ENCODE measurements at regions not wholly inside any gene's neighbourhood (a gene's known extent, or its start where the extent isn't known, plus 50 kb on each side); places are given as distances from the start of the nearest gene placed in this dataset.
A peak's percentile ranks its signal among the peaks of the same experiment; 100 is the strongest.

DNA sequence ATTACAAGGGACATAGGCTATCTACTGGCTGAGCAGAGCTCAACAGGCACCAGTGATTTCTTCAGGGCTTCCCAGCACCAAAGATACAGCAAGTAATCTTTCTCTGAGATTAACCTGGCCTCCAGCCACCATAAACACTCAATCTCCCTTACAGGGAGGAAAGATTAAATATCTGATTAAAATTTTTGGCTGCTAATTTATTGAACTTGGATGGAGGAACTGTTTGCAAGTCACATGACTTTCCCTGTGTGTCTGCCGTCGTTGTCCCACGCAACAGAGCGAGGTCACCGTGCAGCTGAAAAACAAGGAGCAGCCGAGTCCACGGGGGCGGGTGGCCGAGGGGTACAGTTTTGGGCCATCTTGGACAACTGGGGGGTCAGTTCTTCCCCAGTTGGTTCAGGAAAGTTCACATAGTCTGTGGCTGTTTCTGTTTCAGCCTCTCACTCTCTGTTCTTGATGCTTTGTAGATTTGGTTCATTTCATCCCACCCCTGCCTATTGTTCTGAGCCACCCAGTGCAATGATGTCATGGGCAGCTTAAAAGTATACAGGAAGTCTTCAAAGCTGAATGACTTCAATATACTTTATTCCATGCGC is 186.8 kb upstream of the CTAGE1 start:
- WGBS (ENCODE audit: extremely low coverage, insufficient coverage, low lambda C conversion rate), result no CpG with 5 or more reads among the region's 10 CpGs
- H3K36me3 ChIP-seq (ENCODE audit: control insufficient read depth, insufficient read depth, low read length), result no peaks in the 10 kb centered on the region
- H3K23ac ChIP-seq (ENCODE audit: low read length), result no peak overlapping the region
- H3K9ac ChIP-seq (ENCODE audit: low read length), result no peak overlapping the region
- no peaks in the 10 kb centered on the region for H3K79me1 ChIP-seq (ENCODE audit: low read length)
- H3K56ac ChIP-seq (ENCODE audit: low read length), result no peak overlapping the region
- H2AK5ac ChIP-seq (ENCODE audit: low read length), result no peak overlapping the region
- H4K5ac ChIP-seq (ENCODE audit: low read length), result no peak overlapping the region
- H3K79me2 ChIP-seq (ENCODE audit: control insufficient read depth, insufficient read depth, low read length), result no peaks in the 10 kb centered on the region
- no peak overlapping the region for H3K4ac ChIP-seq (ENCODE audit: low read depth, low read length)
- no peak overlapping the region for H2BK15ac ChIP-seq (replicated peaks; ENCODE audit: low read depth)
- DNase-seq, result no peak
- no peak overlapping the region for H4K8ac ChIP-seq (ENCODE audit: low read depth, low read length)
- no peaks in the 10 kb centered on the region for H3K27me3 ChIP-seq (ENCODE audit: insufficient read depth, low read length, poor library complexity)
- H3K18ac ChIP-seq (ENCODE audit: low read length), result no peak overlapping the region
- no peak overlapping the region for H2BK120ac ChIP-seq (ENCODE audit: low read depth, low read length)
- H2BK5ac ChIP-seq (ENCODE audit: low read length), result no peak overlapping the region
- no peak overlapping the region for H3K4me2 ChIP-seq (ENCODE audit: low read length)
- no peak overlapping the region for H3K4me3 ChIP-seq (ENCODE audit: low read length)
- no peaks in the 10 kb centered on the region for H3K4me1 ChIP-seq (ENCODE audit: control insufficient read depth, low read depth, low read length)
- H3K27ac ChIP-seq (ENCODE audit: low read depth, low read length), result no peak overlapping the region

DNA sequence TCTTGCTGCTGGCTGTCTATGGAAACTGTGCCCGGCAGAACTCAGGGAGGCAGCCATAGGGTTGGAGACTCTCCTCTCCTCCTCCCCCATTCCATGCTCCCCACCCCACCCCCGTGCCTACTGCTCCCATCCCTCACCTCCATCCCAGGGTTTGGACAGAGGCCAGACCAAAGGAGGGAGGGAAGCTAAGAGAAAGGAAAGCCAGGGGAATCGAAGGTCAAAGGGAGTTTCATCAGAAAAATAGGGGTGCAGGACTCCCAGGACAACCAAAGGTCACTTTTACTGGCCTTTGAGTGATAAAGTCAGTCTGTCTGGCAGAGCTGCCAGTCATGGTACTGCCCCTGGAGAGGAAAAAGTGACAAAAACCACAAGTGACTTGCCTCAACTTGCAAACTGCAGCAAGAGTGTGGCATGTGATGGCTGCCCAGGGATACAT is 187.3 kb upstream of the CTAGE1 start:
- no peak overlapping the region for H2AK5ac ChIP-seq (ENCODE audit: low read length)
- no peak overlapping the region for H3K56ac ChIP-seq (ENCODE audit: low read length)
- no peaks in the 10 kb centered on the region for H3K36me3 ChIP-seq (ENCODE audit: control insufficient read depth, insufficient read depth, low read length)
- H3K4me1 ChIP-seq (ENCODE audit: control insufficient read depth, low read depth, low read length), result no peaks in the 10 kb centered on the region
- no peak for DNase-seq
- H3K23ac ChIP-seq (ENCODE audit: low read length), result no peak overlapping the region
- H3K9ac ChIP-seq (ENCODE audit: low read length), result no peak overlapping the region
- H4K5ac ChIP-seq (ENCODE audit: low read length), result no peak overlapping the region
- H3K18ac ChIP-seq (ENCODE audit: low read length), result no peak overlapping the region
- no peak overlapping the region for H3K4me2 ChIP-seq (ENCODE audit: low read length)
- no peaks in the 10 kb centered on the region for H3K79me2 ChIP-seq (ENCODE audit: control insufficient read depth, insufficient read depth, low read length)
- no peak overlapping the region for H2BK5ac ChIP-seq (ENCODE audit: low read length)
- no peak overlapping the region for H3K27ac ChIP-seq (ENCODE audit: low read depth, low read length)
- H4K8ac ChIP-seq (ENCODE audit: low read depth, low read length), result no peak overlapping the region
- WGBS (ENCODE audit: extremely low coverage, insufficient coverage, low lambda C conversion rate), result no CpG with 5 or more reads among the region's 3 CpGs
- H2BK120ac ChIP-seq (ENCODE audit: low read depth, low read length), result no peak overlapping the region
- H3K4me3 ChIP-seq (ENCODE audit: low read length), result no peak overlapping the region
- no peak overlapping the region for H3K4ac ChIP-seq (ENCODE audit: low read depth, low read length)
- H3K27me3 ChIP-seq (ENCODE audit: insufficient read depth, low read length, poor library complexity), result no peaks in the 10 kb centered on the region
- H3K79me1 ChIP-seq (ENCODE audit: low read length), result no peaks in the 10 kb centered on the region
- no peak overlapping the region for H2BK15ac ChIP-seq (replicated peaks; ENCODE audit: low read depth)

DNA sequence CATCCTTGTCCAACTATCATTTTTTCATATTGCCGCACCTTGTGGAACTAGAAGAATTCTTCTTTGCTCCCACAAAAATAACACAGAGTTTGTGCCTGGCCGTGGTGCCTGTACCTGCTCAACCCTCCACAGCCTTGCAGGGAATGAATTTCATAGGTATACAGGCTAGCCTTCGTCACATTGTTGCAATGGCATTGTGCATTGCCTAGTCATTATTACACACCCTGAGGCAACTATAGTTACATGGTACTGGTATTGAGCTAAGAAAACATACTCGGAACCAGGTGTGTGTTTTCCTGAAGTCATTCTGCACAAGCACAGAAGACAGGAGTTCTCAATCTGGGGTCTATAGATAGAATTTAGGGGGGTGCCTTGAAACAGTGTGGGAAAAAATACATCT is 188.0 kb upstream of the CTAGE1 start:
- no peak for DNase-seq
- H4K8ac ChIP-seq (ENCODE audit: low read depth, low read length), result no peak overlapping the region
- no peak overlapping the region for H2BK120ac ChIP-seq (ENCODE audit: low read depth, low read length)

DNA sequence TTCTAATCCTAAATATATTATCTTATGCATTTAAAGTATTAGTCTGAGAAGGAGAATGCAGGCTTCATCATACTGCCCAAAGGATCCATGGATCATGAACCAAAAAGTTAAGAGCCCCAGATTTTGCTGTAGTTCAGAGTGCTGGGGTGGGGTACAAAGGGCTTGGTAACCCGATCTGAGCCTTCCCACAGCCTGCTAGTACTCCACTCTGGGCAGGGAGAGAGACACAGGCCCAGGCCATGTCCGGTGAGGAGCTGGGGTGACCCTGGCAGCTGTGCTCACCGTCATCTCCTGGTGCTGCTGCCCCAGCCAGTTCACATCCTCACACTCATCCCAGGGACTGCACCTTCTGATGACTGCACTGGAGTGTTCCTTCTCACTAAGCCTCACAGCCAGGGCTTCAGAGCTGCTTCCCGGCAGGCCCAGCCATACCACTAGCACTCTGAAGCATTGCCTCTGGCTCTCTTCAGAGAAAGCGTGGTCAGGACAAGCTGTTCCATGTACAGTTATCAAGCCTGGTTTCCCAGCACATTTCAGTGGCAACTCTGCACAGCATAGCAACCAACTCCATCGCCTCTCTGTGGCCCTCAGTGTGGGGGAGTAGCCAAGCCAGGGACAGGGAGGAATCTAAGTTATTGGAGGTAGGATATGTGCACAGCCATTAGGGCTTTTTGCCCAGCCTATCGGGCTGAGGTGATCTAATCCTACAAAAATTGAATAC is 189.0 kb upstream of the CTAGE1 start:
- Histone ChIP-seq H3K23ac (ENCODE audit: low read length) (no peak overlapping the region), H2BK15ac (replicated peaks; ENCODE audit: low read depth) (no peak overlapping the region), H3K9ac (ENCODE audit: low read length) (no peak overlapping the region), H3K4me2 (ENCODE audit: low read length) (no peak overlapping the region), H2BK120ac (ENCODE audit: low read depth, low read length) (no peak overlapping the region), H3K79me1 (ENCODE audit: low read length) (no peaks in the 10 kb centered on the region), H3K56ac (ENCODE audit: low read length) (no peak overlapping the region), H4K8ac (ENCODE audit: low read depth, low read length) (no peak overlapping the region), H3K27ac (ENCODE audit: low read depth, low read length) (no peak overlapping the region), H4K5ac (ENCODE audit: low read length) (no peak overlapping the region), H3K18ac (ENCODE audit: low read length) (no peak overlapping the region), H3K4me3 (ENCODE audit: low read length) (no peak overlapping the region), H3K4ac (ENCODE audit: low read depth, low read length) (no peak overlapping the region), H3K36me3 (ENCODE audit: control insufficient read depth, insufficient read depth, low read length) (no peaks in the 10 kb centered on the region), H2BK5ac (ENCODE audit: low read length) (no peak overlapping the region), H2AK5ac (ENCODE audit: low read length) (no peak overlapping the region), H3K79me2 (ENCODE audit: control insufficient read depth, insufficient read depth, low read length) (no peaks in the 10 kb centered on the region), H3K4me1 (ENCODE audit: control insufficient read depth, low read depth, low read length) (no peaks in the 10 kb centered on the region), H3K27me3 (ENCODE audit: insufficient read depth, low read length, poor library complexity) (no peaks in the 10 kb centered on the region)
- peak; percentile 26 for DNase-seq
- no CpG with 5 or more reads among the region's 7 CpGs for WGBS (ENCODE audit: extremely low coverage, insufficient coverage, low lambda C conversion rate)

More for the DNA sequence above, 188.0 kb upstream of the CTAGE1 start:
- Histone ChIP-seq H3K36me3 (ENCODE audit: control insufficient read depth, insufficient read depth, low read length) (no peaks in the 10 kb centered on the region), H3K79me2 (ENCODE audit: control insufficient read depth, insufficient read depth, low read length) (no peaks in the 10 kb centered on the region), H3K79me1 (ENCODE audit: low read length) (no peaks in the 10 kb centered on the region), H2AK5ac (ENCODE audit: low read length) (no peak overlapping the region), H3K4me2 (ENCODE audit: low read length) (no peak overlapping the region), H3K9ac (ENCODE audit: low read length) (no peak overlapping the region), H3K56ac (ENCODE audit: low read length) (no peak overlapping the region), H3K4me3 (ENCODE audit: low read length) (no peak overlapping the region), H3K18ac (ENCODE audit: low read length) (no peak overlapping the region), H3K27ac (ENCODE audit: low read depth, low read length) (no peak overlapping the region), H2BK15ac (replicated peaks; ENCODE audit: low read depth) (no peak overlapping the region), H3K4ac (ENCODE audit: low read depth, low read length) (no peak overlapping the region), H4K5ac (ENCODE audit: low read length) (no peak overlapping the region), H3K23ac (ENCODE audit: low read length) (no peak overlapping the region), H3K27me3 (ENCODE audit: insufficient read depth, low read length, poor library complexity) (no peaks in the 10 kb centered on the region), H3K4me1 (ENCODE audit: control insufficient read depth, low read depth, low read length) (no peaks in the 10 kb centered on the region), H2BK5ac (ENCODE audit: low read length) (no peak overlapping the region)
- WGBS (ENCODE audit: extremely low coverage, insufficient coverage, low lambda C conversion rate), result no CpG with 5 or more reads among the region's 4 CpGs

DNA sequence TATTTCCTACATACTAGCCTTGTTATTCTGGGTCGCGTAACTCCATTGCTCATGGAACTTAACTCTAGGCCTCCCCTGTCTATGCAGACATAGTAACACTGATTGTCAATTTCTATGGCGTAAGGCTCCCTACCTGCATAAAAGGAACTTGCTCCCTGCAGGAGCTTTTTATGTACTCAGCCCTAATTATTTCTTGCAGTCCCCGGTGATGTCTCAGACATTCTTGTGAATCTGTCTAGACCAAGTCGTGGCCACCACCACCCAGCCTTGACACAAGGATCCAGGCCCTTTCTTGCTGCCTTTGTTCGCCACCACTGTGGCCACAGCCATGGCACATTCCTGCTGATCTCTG is 189.5 kb upstream of the CTAGE1 start:
- Histone ChIP-seq H3K18ac (ENCODE audit: low read length) (no peak overlapping the region), H3K27ac (ENCODE audit: low read depth, low read length) (no peak overlapping the region), H2BK120ac (ENCODE audit: low read depth, low read length) (no peak overlapping the region), H3K9ac (ENCODE audit: low read length) (no peak overlapping the region), H3K56ac (ENCODE audit: low read length) (no peak overlapping the region), H3K4me3 (ENCODE audit: low read length) (no peak overlapping the region), H2BK15ac (replicated peaks; ENCODE audit: low read depth) (no peak overlapping the region), H3K4ac (ENCODE audit: low read depth, low read length) (no peak overlapping the region), H2AK5ac (ENCODE audit: low read length) (no peak overlapping the region), H3K4me1 (ENCODE audit: control insufficient read depth, low read depth, low read length) (no peaks in the 10 kb centered on the region), H3K4me2 (ENCODE audit: low read length) (no peak overlapping the region), H4K8ac (ENCODE audit: low read depth, low read length) (no peak overlapping the region), H3K23ac (ENCODE audit: low read length) (no peak overlapping the region), H3K79me2 (ENCODE audit: control insufficient read depth, insufficient read depth, low read length) (no peaks in the 10 kb centered on the region), H2BK5ac (ENCODE audit: low read length) (no peak overlapping the region), H4K5ac (ENCODE audit: low read length) (no peak overlapping the region), H3K36me3 (ENCODE audit: control insufficient read depth, insufficient read depth, low read length) (no peaks in the 10 kb centered on the region), H3K79me1 (ENCODE audit: low read length) (no peaks in the 10 kb centered on the region), H3K27me3 (ENCODE audit: insufficient read depth, low read length, poor library complexity) (no peaks in the 10 kb centered on the region)
- DNase-seq, result no peak
- no CpG with 5 or more reads among the region's 6 CpGs for WGBS (ENCODE audit: extremely low coverage, insufficient coverage, low lambda C conversion rate)

DNA sequence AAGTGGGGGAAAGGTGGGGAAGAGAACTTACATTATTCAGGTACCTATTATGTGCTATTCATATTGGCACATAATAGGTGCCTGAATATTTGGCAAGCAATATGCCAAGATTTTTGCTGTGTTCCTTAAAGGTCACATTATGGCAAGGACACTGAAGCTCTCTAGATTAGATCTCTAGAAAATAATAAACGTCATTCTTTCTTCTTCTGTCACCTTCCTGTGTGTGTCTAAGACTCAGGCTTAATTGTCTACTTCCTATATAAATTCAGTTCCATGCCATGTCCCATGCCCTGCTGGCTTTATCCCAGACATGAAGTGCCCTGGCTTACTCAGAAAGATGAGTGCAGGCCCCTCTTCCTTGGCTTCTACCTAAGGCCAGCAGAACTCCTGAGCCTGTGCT is 191.1 kb upstream of the CTAGE1 start:
- H3K79me2 ChIP-seq (ENCODE audit: control insufficient read depth, insufficient read depth, low read length), result no peaks in the 10 kb centered on the region
- H2BK120ac ChIP-seq (ENCODE audit: low read depth, low read length), result no peak overlapping the region
- no peak overlapping the region for H3K9ac ChIP-seq (ENCODE audit: low read length)
- H3K23ac ChIP-seq (ENCODE audit: low read length), result no peak overlapping the region
- H2AK5ac ChIP-seq (ENCODE audit: low read length), result no peak overlapping the region
- no peak overlapping the region for H4K8ac ChIP-seq (ENCODE audit: low read depth, low read length)
- no CpG with 5 or more reads among the region's 1 CpG for WGBS (ENCODE audit: extremely low coverage, insufficient coverage, low lambda C conversion rate)
- no peaks in the 10 kb centered on the region for H3K27me3 ChIP-seq (ENCODE audit: insufficient read depth, low read length, poor library complexity)
- no peak overlapping the region for H3K18ac ChIP-seq (ENCODE audit: low read length)
- H3K4ac ChIP-seq (ENCODE audit: low read depth, low read length), result no peak overlapping the region
- H3K4me3 ChIP-seq (ENCODE audit: low read length), result no peak overlapping the region
- H3K4me2 ChIP-seq (ENCODE audit: low read length), result no peak overlapping the region
- no peak overlapping the region for H3K27ac ChIP-seq (ENCODE audit: low read depth, low read length)
- no peaks in the 10 kb centered on the region for H3K36me3 ChIP-seq (ENCODE audit: control insufficient read depth, insufficient read depth, low read length)
- H3K79me1 ChIP-seq (ENCODE audit: low read length), result no peaks in the 10 kb centered on the region
- no peaks in the 10 kb centered on the region for H3K4me1 ChIP-seq (ENCODE audit: control insufficient read depth, low read depth, low read length)
- no peak for DNase-seq
- no peak overlapping the region for H3K56ac ChIP-seq (ENCODE audit: low read length)
- H4K5ac ChIP-seq (ENCODE audit: low read length), result no peak overlapping the region
- no peak overlapping the region for H2BK15ac ChIP-seq (replicated peaks; ENCODE audit: low read depth)
- H2BK5ac ChIP-seq (ENCODE audit: low read length), result no peak overlapping the region

Data from mesendoderm (in vitro differentiated cells).